PC-9 (cell line): ENCODE measurements at regions not wholly inside any gene's neighbourhood (a gene's known extent, or its start where the extent isn't known, plus 50 kb on each side); places are given as distances from the start of the nearest gene placed in this dataset.

Source experiments
- BruUV-seq: library from RNA; stranded (reverse); fragments of 400-500 nt; replicated peaks from 2 replicates; lab custom pipeline; 2021; lab: Mats Ljungman, UMichigan
- CTCF ChIA-PET: fragments of 300-600 bp; sonication (Branson Sonifier 250); formaldehyde crosslinking; loops from one replicate; lab custom pipeline; 2022; ENCODE audit warnings: antibody characterized with exemption; lab: Charles Lee
- POLR2A ChIA-PET: fragments of 300-600 bp; sonication (Branson Sonifier 250); formaldehyde crosslinking; loops from one replicate; lab custom pipeline; 2022; ENCODE audit warnings: antibody characterized with exemption; ENCODE audit not compliant: unreplicated experiment; lab: Charles Lee
- DNase-seq, 2 experiments: peaks; one replicate each; pipeline versions ENCODE4 v3.0.0 to v3.0.0-alpha.2; 2015 to 2022; ENCODE audit warnings: mixed read lengths in 1 of 2
- H2AFZ ChIP-seq: fragments of 200-600 bp; sonication (generic); 2 replicates; pipeline ENCODE4 v1.8.1; 2017; ENCODE audit warnings: antibody characterized with exemption
- H3F3A ChIP-seq: fragments of 200-600 bp; sonication (generic); 2 replicates; pipeline ENCODE4 v1.8.1; 2017; ENCODE audit warnings: antibody characterized with exemption, mild to moderate bottlenecking, low read depth; ENCODE audit not compliant: insufficient read depth
- H3K27ac ChIP-seq: fragments of 200-600 bp; sonication (generic); 2 replicates; pipeline ENCODE4 v1.6.1; 2016; ENCODE audit warnings: mixed run types
- H3K27me3 ChIP-seq: fragments of 200-600 bp; sonication (generic); 2 replicates; pipeline ENCODE4 v1.6.1; 2016; ENCODE audit warnings: low read depth, mixed run types; ENCODE audit not compliant: insufficient read depth
- H3K36me3 ChIP-seq: fragments of 200-600 bp; sonication (generic); 2 replicates; pipeline ENCODE4 v1.6.1; 2016; ENCODE audit warnings: low read depth, mixed run types
- H3K4me1 ChIP-seq: fragments of 200-600 bp; sonication (generic); replicated peaks from 2 replicates; pipeline ENCODE4 v1.6.1; 2016; ENCODE audit warnings: mixed run types; ENCODE audit not compliant: insufficient read depth
- H3K4me2 ChIP-seq: fragments of 200-600 bp; sonication (generic); 2 replicates; pipeline ENCODE4 v1.6.1; 2017; ENCODE audit warnings: mixed run types
- H3K4me3 ChIP-seq: fragments of 200-600 bp; sonication (generic); 2 replicates; pipeline ENCODE4 v1.6.1; 2016; ENCODE audit warnings: mixed run types
- H3K79me2 ChIP-seq: fragments of 200-600 bp; sonication (generic); 2 replicates; pipeline ENCODE4 v1.6.1; 2017; ENCODE audit warnings: low read depth, mixed run types
- H3K9me2 ChIP-seq: fragments of 200-600 bp; sonication (generic); 2 replicates; pipeline ENCODE4 v1.8.1; 2017; ENCODE audit warnings: mild to moderate bottlenecking; ENCODE audit not compliant: insufficient read depth
- H3K9me3 ChIP-seq: fragments of 200-600 bp; sonication (generic); 2 replicates; pipeline ENCODE4 v1.8.1; 2016; ENCODE audit warnings: low read depth; ENCODE audit not compliant: insufficient read depth
- H4K20me1 ChIP-seq: fragments of 200-600 bp; sonication (generic); 2 replicates; pipeline ENCODE4 v1.8.1; 2017; ENCODE audit not compliant: insufficient read depth
- EZH2 ChIP-seq: fragments of 200-600 bp; sonication (generic); IDR thresholded peaks from 2 replicates; pipeline ENCODE4 v1.8.0; 2017; ENCODE audit warnings: antibody characterized with exemption, low read depth
- intact Hi-C: fragments of 100-400 bp; cut with micrococcal nuclease; formaldehyde crosslinking; loops from one replicate; pipeline ENCODE4 v1.10.0; 2022; ENCODE audit not compliant: unreplicated experiment
- TF ChIP-seq, protein P1 (sequence below): fragments of 200-600 bp; sonication (generic); conservative IDR thresholded peaks from 2 replicates; pipeline ENCODE4 v1.6.1; 2017; ENCODE audit warnings: mixed run types, antibody characterized with exemption, mild to moderate bottlenecking, moderate library complexity

DNA sequence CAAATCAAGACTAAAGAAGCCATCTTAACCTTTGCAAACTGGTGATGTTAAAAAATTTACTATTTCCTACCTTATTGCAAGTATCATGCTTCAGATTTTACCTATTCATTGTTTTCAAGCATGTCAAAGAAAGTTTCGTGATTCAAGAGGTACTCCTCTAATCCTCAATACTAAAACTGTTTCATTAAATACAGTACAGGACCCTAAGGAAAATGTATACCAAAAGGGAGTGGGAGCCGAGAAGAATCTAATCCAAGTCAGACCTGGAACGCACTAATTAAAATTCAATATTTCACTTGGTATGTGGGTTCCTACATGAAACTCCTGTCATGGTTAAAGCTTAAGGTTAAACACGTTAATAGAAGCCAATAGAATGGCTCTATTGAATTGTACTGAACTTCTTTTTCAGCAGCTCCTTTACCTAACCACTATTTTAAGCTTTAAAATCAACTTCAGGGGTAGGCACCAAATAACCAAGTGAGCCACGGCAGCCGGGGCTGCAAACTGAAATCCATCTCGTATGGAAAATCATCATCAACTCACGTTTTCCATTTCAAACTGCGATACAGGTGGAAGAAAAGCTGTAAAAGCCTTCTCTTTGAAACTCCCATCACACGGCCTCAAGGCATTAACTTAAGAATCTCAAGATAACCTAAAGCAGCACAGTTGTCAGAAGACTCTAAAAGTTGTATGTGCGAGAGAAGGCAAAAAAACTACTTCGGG is 188.8 kb downstream of the ZEB2 start:
- no peaks in the 10 kb centered on the region for H3K27me3 ChIP-seq
- H3K4me3 ChIP-seq = peak overlapping the region; percentile 92
- H3K27ac ChIP-seq = peak overlapping the region; percentile 76
- peaks cover 17% of the 10 kb centered on the region; the same call in 1 of the 2 replicates for H3K79me2 ChIP-seq
- peaks cover 18% of the 10 kb centered on the region for H3K4me1 ChIP-seq
- H2AFZ ChIP-seq = peak overlapping the region; percentile 99
- CTCF ChIA-PET = interaction anchor here (0.5 kb wide), 1 partner anchor 32 kb away, joined by 3 read pairs; no protein-coding TSS in a partner anchor
- POLR2A ChIA-PET = interaction anchor here (0.8 kb wide), 2 partner anchors 265 to 863 kb away, joined by 3 read pairs; no protein-coding TSS in a partner anchor
- H4K20me1 ChIP-seq = no peaks in the 10 kb centered on the region
- H3F3A ChIP-seq = peaks cover 17% of the 10 kb centered on the region; the same call in 1 of the 2 replicates
- no TSS peak for BruUV-seq
- intact Hi-C loops = no loop called here
- DNase-seq = no peak
- TF ChIP-seq, protein P1, sequence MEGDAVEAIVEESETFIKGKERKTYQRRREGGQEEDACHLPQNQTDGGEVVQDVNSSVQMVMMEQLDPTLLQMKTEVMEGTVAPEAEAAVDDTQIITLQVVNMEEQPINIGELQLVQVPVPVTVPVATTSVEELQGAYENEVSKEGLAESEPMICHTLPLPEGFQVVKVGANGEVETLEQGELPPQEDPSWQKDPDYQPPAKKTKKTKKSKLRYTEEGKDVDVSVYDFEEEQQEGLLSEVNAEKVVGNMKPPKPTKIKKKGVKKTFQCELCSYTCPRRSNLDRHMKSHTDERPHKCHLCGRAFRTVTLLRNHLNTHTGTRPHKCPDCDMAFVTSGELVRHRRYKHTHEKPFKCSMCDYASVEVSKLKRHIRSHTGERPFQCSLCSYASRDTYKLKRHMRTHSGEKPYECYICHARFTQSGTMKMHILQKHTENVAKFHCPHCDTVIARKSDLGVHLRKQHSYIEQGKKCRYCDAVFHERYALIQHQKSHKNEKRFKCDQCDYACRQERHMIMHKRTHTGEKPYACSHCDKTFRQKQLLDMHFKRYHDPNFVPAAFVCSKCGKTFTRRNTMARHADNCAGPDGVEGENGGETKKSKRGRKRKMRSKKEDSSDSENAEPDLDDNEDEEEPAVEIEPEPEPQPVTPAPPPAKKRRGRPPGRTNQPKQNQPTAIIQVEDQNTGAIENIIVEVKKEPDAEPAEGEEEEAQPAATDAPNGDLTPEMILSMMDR = no peak
- no peaks in the 10 kb centered on the region for H3K9me3 ChIP-seq
- peak overlapping the region; percentile 84 for H3K4me2 ChIP-seq
- no peaks in the 10 kb centered on the region for H3K36me3 ChIP-seq
- H3K9me2 ChIP-seq = no peaks in the 10 kb centered on the region

DNA sequence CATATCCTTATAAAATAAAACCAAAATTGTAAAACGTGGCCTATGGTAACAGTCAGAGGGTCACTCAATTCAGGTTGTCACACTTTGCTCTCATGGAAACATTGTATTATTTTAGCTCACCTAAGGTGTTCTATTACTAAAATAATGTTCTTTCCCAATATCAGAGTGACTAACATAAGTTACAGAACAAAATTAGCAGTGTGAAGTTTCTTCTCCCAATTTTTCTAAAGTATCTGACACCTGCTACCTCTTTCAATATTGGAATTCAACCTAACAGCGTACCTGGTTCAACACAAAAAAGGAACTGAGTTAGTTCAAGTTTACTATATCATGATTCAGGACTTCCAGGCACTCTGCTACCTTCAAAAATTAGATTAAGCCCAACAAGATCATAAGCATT is 190.4 kb downstream of the ZEB2 start:
- BruUV-seq = no TSS peak
- no peak for DNase-seq
- intact Hi-C loops = no loop called here
- H3K79me2 ChIP-seq = peaks cover 17% of the 10 kb centered on the region; the same call in 1 of the 2 replicates
- no peak overlapping the region for H3K27ac ChIP-seq
- H4K20me1 ChIP-seq = no peaks in the 10 kb centered on the region
- H3K36me3 ChIP-seq = no peaks in the 10 kb centered on the region
- POLR2A ChIA-PET = no interaction called here
- no peak overlapping the region for H3K4me2 ChIP-seq
- H2AFZ ChIP-seq = no peak overlapping the region
- H3K4me3 ChIP-seq = no peak overlapping the region
- H3K4me1 ChIP-seq = peaks cover 23% of the 10 kb centered on the region
- no peaks in the 10 kb centered on the region for H3K9me2 ChIP-seq
- no peaks in the 10 kb centered on the region for H3K9me3 ChIP-seq
- TF ChIP-seq EZH2 = no peak
- TF ChIP-seq, protein P1 = no peak
- peaks cover 24% of the 10 kb centered on the region; the same call in 1 of the 2 replicates for H3F3A ChIP-seq
- CTCF ChIA-PET = no interaction called here
- no peaks in the 10 kb centered on the region for H3K27me3 ChIP-seq

DNA sequence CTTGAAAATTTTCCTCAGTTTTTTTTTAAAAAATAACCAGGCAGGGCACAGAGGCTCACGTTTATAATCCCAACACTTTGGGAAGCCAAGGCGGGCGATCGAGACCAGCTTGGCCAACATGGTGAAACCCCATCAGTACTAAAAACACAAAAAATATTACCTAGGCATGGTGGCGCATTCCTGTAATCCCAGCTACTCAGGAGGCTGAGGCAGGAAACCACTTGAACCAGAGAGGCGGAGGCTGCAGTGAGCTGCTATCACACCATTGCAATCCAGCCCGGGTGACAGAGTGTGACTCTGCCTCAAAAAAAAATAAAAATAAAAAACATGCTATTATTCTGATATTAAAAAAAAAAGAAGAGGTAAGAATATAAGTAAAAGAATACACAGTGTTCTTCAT is 191.0 kb downstream of the ZEB2 start:
- H3K4me2 ChIP-seq = no peak overlapping the region
- peaks cover 17% of the 10 kb centered on the region; the same call in 1 of the 2 replicates for H3K79me2 ChIP-seq
- H3K4me1 ChIP-seq = peaks cover 29% of the 10 kb centered on the region
- no peak overlapping the region for H2AFZ ChIP-seq
- no peak overlapping the region for H3K27ac ChIP-seq
- intact Hi-C loops = no loop called here
- no peak for DNase-seq
- H3K36me3 ChIP-seq = no peaks in the 10 kb centered on the region
- no peaks in the 10 kb centered on the region for H3K27me3 ChIP-seq
- ChIA-PET POLR2A (interaction anchor here (0.6 kb wide), 1 partner anchor 9 kb away, joined by 4 read pairs; no protein-coding TSS in a partner anchor), CTCF (no interaction called here)
- TF ChIP-seq EZH2 = no peak
- TF ChIP-seq, protein P1 = no peak
- no peak overlapping the region for H3K4me3 ChIP-seq
- no peaks in the 10 kb centered on the region for H4K20me1 ChIP-seq
- BruUV-seq = no TSS peak
- no peaks in the 10 kb centered on the region for H3K9me3 ChIP-seq
- peaks cover 27% of the 10 kb centered on the region; the same call in 1 of the 2 replicates for H3F3A ChIP-seq
- no peaks in the 10 kb centered on the region for H3K9me2 ChIP-seq
